WTC11 (cell line): ENCODE measurements at regions not wholly inside any gene's neighbourhood (a gene's known extent, or its start where the extent isn't known, plus 50 kb on each side); places are given as distances from the start of the nearest gene placed in this dataset.

Experiments used
- ATAC-seq: fragments of 200-7000 bp; cut with Tn5 transposase; 2 replicates; pipeline ENCODE4 v1.10.0; 2021; ENCODE audit warnings: mild to moderate bottlenecking, moderate library complexity
- CTCF ChIA-PET: fragments of 300-600 bp; sonication (Branson Sonifier 250); formaldehyde crosslinking; loops from one replicate; lab custom pipeline; 2021; ENCODE audit warnings: antibody characterized with exemption; lab: Charles Lee
- POLR2A ChIA-PET: fragments of 350-600 bp; sonication (Branson Sonifier 250); formaldehyde crosslinking; loops from one replicate; lab custom pipeline; 2021; ENCODE audit warnings: antibody characterized with exemption; lab: Charles Lee
- DNase-seq: peaks from one replicate; pipeline ENCODE4 v3.0.0; 2021; ENCODE audit warnings: low spot score
- H3K27ac Mint-ChIP-seq: 2 replicates; pipeline ENCODE4 v1.8.0; 2021; ENCODE audit warnings: mixed read lengths
- H3K27me3 Mint-ChIP-seq: 2 replicates; pipeline ENCODE4 v1.8.0; 2021; ENCODE audit warnings: low read depth, mild to moderate bottlenecking, moderate library complexity, mixed read lengths
- H3K36me3 Mint-ChIP-seq: 2 replicates; pipeline ENCODE4 v1.8.0; 2021; ENCODE audit warnings: mixed read lengths
- H3K4me1 Mint-ChIP-seq: 2 replicates; pipeline ENCODE4 v1.8.0; 2022; ENCODE audit warnings: mixed read lengths
- H3K4me3 Mint-ChIP-seq: 2 replicates; pipeline ENCODE4 v1.8.0; 2021; ENCODE audit warnings: mild to moderate bottlenecking, moderate library complexity, mixed read lengths
- H3K9me3 Mint-ChIP-seq: 2 replicates; pipeline ENCODE4 v1.8.0; 2021; ENCODE audit warnings: mixed read lengths
- ATF1 ChIP-seq: sonication (generic); formaldehyde crosslinking; IDR thresholded peaks from 2 replicates; pipeline ENCODE4 v1.8.1; 2023; ENCODE audit warnings: mild to moderate bottlenecking, moderate library complexity, missing genetic modification reagents
- ATF3 ChIP-seq: sonication (generic); formaldehyde crosslinking; conservative IDR thresholded peaks from 2 replicates; pipeline ENCODE4 v1.8.1; 2022; ENCODE audit warnings: mild to moderate bottlenecking, missing genetic modification reagents
- CDX4 ChIP-seq: fragments of 250-450 bp; sonication (Bioruptor Pico); IDR thresholded peaks from 2 replicates; pipeline ENCODE4 v1.9.0; 2021; ENCODE audit warnings: moderate library complexity, mild to moderate bottlenecking, inconsistent platforms, borderline replicate concordance
- EMX1 ChIP-seq: fragments of 250-450 bp; sonication (Bioruptor Pico); IDR thresholded peaks from 2 replicates; pipeline ENCODE4 v1.8.0; 2021; ENCODE audit warnings: mild to moderate bottlenecking
- HMGXB4 ChIP-seq: sonication (generic); formaldehyde crosslinking; IDR thresholded peaks from 2 replicates; pipeline ENCODE4 v1.8.1; 2023; ENCODE audit warnings: mild to moderate bottlenecking, moderate library complexity, missing genetic modification reagents
- JUN ChIP-seq: sonication (generic); formaldehyde crosslinking; IDR thresholded peaks from 2 replicates; pipeline ENCODE4 v1.8.0; 2023; ENCODE audit warnings: mild to moderate bottlenecking, missing genetic modification reagents
- SMAD3 ChIP-seq: sonication (generic); formaldehyde crosslinking; IDR thresholded peaks from 2 replicates; pipeline ENCODE4 v1.8.0; 2022; ENCODE audit warnings: missing genetic modification reagents, mild to moderate bottlenecking, borderline replicate concordance
- ZMAT4 ChIP-seq: fragments of 250-450 bp; sonication (Bioruptor Pico); IDR thresholded peaks from 2 replicates; pipeline ENCODE4 v1.9.0; 2021; ENCODE audit warnings: mild to moderate bottlenecking
- ZNF532 ChIP-seq: fragments of 250-450 bp; sonication (Bioruptor Pico); IDR thresholded peaks from 2 replicates; pipeline ENCODE4 v1.9.0; 2021; ENCODE audit warnings: mild to moderate bottlenecking, borderline replicate concordance
- ZNF671 ChIP-seq: fragments of 250-450 bp; sonication (Bioruptor Pico); IDR thresholded peaks from 2 replicates; pipeline ENCODE4 v1.8.0; 2021; ENCODE audit warnings: mild to moderate bottlenecking
- TF ChIP-seq, protein P1 (sequence below): fragments of 250-450 bp; sonication (Bioruptor Pico); conservative IDR thresholded peaks from 2 replicates; pipeline ENCODE4 v1.9.0; 2021; ENCODE audit warnings: mild to moderate bottlenecking
- TF ChIP-seq, protein P2 (sequence below): sonication (generic); formaldehyde crosslinking; IDR thresholded peaks from 2 replicates; pipeline ENCODE4 v1.8.0; 2022; ENCODE audit warnings: mild to moderate bottlenecking, missing genetic modification reagents
- TF ChIP-seq, protein P3 (sequence below): sonication (generic); formaldehyde crosslinking; IDR thresholded peaks from 2 replicates; pipeline ENCODE4 v1.8.0; 2022; ENCODE audit warnings: mild to moderate bottlenecking, missing genetic modification reagents
- TF ChIP-seq, protein P4 (sequence below): sonication (generic); formaldehyde crosslinking; IDR thresholded peaks from 2 replicates; pipeline ENCODE4 v1.8.1; 2022; ENCODE audit warnings: low read depth, mild to moderate bottlenecking, moderate library complexity, missing genetic modification reagents, borderline replicate concordance
- TF ChIP-seq, protein P5 (sequence below): sonication (generic); formaldehyde crosslinking; IDR thresholded peaks from 2 replicates; pipeline ENCODE4 v1.8.1; 2023; ENCODE audit warnings: mild to moderate bottlenecking, missing genetic modification reagents
- TF ChIP-seq, protein P6 (sequence below): fragments of 250-450 bp; sonication (Bioruptor Pico); IDR thresholded peaks from 2 replicates; pipeline ENCODE4 v2.1.2; 2022; ENCODE audit warnings: mild to moderate bottlenecking, moderate library complexity

DNA sequence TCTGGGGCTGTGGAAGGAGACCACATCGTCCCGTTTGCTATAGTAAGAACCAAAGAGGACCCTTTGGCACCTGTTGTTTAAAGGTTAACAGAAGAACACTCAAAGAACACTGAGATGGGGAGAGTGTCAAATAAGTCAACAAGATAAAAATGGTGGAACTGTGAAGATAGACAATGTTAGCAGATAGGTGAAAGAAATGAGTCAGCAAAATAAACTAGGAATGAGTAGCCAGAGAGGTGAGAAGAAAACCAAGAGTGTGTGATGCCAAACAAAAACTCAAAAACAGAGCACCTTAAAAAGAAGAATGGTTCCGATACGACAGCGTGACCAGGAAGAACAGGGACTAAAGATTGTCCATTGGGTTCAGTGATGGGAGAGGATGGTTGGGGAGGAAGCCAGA, 74.7 kb upstream of the PIWIL1 start:
- DNase-seq (no peak), ATAC-seq (no peak)
- peaks cover 46% of the 10 kb centered on the region for H3K9me3 Mint-ChIP-seq
- POLR2A ChIA-PET = no interaction called here
- H3K27me3 Mint-ChIP-seq = peaks cover 21% of the 10 kb centered on the region
- no peak overlapping the region for H3K4me3 Mint-ChIP-seq
- H3K36me3 Mint-ChIP-seq = peaks cover 31% of the 10 kb centered on the region
- no peaks in the 10 kb centered on the region for H3K4me1 Mint-ChIP-seq
- TF ChIP-seq, protein P1, sequence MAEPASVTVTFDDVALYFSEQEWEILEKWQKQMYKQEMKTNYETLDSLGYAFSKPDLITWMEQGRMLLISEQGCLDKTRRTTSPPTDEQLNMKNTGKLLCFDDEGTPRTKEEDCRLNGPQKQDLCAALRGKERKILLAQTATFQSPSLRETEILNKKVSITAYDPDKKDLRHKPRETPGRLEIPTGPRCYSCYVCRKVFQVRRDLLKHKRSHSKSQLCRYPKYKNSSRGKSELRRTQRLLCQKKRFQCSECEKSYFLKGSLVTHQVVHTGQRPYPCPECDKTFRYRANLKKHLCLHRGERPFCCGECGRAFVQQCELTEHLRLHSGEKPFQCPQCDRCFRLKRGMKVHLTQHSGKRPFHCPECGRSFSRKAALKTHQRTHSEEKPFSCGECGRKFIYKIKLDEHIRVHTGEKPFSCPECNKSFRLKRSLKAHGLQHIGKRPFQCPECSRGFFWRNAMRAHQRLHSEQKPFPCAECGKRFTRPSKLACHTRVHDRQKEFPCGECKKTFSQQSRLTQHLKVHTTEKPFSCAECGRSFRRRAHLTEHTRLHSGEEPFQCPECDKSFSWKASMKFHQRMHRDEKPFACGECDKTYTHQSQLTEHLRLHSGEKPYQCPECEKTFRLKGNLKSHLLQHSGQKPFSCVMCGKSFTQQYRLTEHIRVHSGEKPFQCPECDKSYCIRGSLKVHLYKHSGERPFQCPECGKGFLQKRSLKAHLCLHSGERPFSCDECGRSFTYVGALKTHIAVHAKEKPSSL (CRISPR knock-in tag) = no peak
- no peak for TF ChIP-seq ZNF671 (CRISPR knock-in tag)
- TF ChIP-seq CDX4 (CRISPR knock-in tag) = no peak
- TF ChIP-seq, protein P2, sequence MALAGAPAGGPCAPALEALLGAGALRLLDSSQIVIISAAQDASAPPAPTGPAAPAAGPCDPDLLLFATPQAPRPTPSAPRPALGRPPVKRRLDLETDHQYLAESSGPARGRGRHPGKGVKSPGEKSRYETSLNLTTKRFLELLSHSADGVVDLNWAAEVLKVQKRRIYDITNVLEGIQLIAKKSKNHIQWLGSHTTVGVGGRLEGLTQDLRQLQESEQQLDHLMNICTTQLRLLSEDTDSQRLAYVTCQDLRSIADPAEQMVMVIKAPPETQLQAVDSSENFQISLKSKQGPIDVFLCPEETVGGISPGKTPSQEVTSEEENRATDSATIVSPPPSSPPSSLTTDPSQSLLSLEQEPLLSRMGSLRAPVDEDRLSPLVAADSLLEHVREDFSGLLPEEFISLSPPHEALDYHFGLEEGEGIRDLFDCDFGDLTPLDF (CRISPR knock-in tag) = no peak
- TF ChIP-seq ZNF532 = no peak
- TF ChIP-seq, protein P3, sequence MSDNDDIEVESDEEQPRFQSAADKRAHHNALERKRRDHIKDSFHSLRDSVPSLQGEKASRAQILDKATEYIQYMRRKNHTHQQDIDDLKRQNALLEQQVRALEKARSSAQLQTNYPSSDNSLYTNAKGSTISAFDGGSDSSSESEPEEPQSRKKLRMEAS (CRISPR knock-in tag) = no peak
- no peak overlapping the region for H3K27ac Mint-ChIP-seq
- CTCF ChIA-PET = no interaction called here

DNA sequence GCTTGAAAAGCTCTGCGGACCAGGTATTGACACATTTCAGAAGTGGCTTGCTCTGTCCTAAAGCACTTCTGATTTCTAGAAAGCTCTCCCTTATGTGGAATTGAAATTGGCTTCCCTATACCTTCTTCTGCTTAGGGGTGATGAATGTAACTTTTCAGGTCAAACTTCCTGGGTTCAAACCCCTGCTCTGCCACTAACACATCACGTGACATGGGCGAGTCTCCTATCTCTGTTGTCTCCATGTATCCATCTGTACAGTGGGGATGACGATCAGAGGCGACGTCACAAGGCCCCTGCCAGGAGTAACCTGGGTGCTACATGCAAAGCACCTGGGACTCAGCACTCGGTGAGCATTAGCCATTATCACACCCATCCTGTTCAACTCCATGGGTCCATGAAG, 73.7 kb upstream of the PIWIL1 start:
- no peak for ATAC-seq
- Mint-ChIP-seq H3K27ac (no peak overlapping the region), H3K27me3 (peaks cover 18% of the 10 kb centered on the region), H3K36me3 (peaks cover 31% of the 10 kb centered on the region), H3K4me1 (no peaks in the 10 kb centered on the region), H3K9me3 (peaks cover 45% of the 10 kb centered on the region), H3K4me3 (no peak overlapping the region)
- CTCF ChIA-PET = interaction anchor here (1.7 kb wide), 1 partner anchor 17 kb away, joined by 5 read pairs; no protein-coding TSS in a partner anchor
- DNase-seq = no peak
- POLR2A ChIA-PET = no interaction called here
- TF ChIP-seq HMGXB4 (CRISPR knock-in tag) (no peak), ATF1 (CRISPR knock-in tag) (no peak), ZMAT4 (no peak), ATF3 (CRISPR knock-in tag) (no peak), JUN (CRISPR knock-in tag) (no peak), EMX1 (CRISPR knock-in tag) (no peak), SMAD3 (no peak), CDX4 (CRISPR knock-in tag) (no peak)
- TF ChIP-seq, protein P4, sequence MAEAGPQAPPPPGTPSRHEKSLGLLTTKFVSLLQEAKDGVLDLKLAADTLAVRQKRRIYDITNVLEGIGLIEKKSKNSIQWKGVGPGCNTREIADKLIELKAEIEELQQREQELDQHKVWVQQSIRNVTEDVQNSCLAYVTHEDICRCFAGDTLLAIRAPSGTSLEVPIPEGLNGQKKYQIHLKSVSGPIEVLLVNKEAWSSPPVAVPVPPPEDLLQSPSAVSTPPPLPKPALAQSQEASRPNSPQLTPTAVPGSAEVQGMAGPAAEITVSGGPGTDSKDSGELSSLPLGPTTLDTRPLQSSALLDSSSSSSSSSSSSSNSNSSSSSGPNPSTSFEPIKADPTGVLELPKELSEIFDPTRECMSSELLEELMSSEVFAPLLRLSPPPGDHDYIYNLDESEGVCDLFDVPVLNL (CRISPR knock-in tag) = no peak
- TF ChIP-seq, protein P5, sequence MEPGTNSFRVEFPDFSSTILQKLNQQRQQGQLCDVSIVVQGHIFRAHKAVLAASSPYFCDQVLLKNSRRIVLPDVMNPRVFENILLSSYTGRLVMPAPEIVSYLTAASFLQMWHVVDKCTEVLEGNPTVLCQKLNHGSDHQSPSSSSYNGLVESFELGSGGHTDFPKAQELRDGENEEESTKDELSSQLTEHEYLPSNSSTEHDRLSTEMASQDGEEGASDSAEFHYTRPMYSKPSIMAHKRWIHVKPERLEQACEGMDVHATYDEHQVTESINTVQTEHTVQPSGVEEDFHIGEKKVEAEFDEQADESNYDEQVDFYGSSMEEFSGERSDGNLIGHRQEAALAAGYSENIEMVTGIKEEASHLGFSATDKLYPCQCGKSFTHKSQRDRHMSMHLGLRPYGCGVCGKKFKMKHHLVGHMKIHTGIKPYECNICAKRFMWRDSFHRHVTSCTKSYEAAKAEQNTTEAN (CRISPR knock-in tag) = no peak
- TF ChIP-seq, protein P6, sequence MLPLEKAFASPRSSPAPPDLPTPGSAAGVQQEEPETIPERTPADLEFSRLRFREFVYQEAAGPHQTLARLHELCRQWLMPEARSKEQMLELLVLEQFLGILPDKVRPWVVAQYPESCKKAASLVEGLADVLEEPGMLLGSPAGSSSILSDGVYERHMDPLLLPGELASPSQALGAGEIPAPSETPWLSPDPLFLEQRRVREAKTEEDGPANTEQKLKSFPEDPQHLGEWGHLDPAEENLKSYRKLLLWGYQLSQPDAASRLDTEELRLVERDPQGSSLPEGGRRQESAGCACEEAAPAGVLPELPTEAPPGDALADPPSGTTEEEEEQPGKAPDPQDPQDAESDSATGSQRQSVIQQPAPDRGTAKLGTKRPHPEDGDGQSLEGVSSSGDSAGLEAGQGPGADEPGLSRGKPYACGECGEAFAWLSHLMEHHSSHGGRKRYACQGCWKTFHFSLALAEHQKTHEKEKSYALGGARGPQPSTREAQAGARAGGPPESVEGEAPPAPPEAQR = no peak
